Stomach (tissue), 4 donors: ENCODE measurements at regions not wholly inside any gene's neighbourhood (a gene's known extent, or its start where the extent isn't known, plus 50 kb on each side); places are given as distances from the start of the nearest gene placed in this dataset.
"Not testable (repeated sequence)": the region's sequence is repeated elsewhere in the genome, so short reads cannot be mapped to it uniquely, and the experiment has no call there.

Experiments
- CTCF ChIP-seq, 7 experiments: fragments of 450-650 bp in 4 of 7; fragments of 200-600 bp in 3 of 7; sonication (generic) in 3 of 7; IDR thresholded peaks; one replicate each; pipeline ENCODE4 v1.5.1; 2016 to 2019; ENCODE audit warnings: antibody characterized with exemption in 7 of 7, control low read depth in 2 of 7, mild to moderate bottlenecking in 1 of 7
- EP300 ChIP-seq: sonication (generic); formaldehyde crosslinking; IDR thresholded peaks from one replicate; pipeline ENCODE4 v1.6.1; 2017; ENCODE audit warnings: antibody characterized with exemption
- POLR2A ChIP-seq, 4 donors: fragments of 450-650 bp; IDR thresholded peaks; one replicate each; pipeline ENCODE4 v1.6.1; 2016; ENCODE audit warnings: antibody characterized with exemption in 4 of 4, control low read depth in 2 of 4, mild to moderate bottlenecking in 1 of 4, moderate library complexity in 1 of 4
- POLR2AphosphoS5 ChIP-seq, 3 donors: sonication (generic); formaldehyde crosslinking; IDR thresholded peaks; one replicate each; pipeline ENCODE4 v1.6.1; 2016; ENCODE audit warnings: antibody characterized with exemption in 3 of 3

GRCh38 chr6:109878005-109878690, 100.0 kb upstream of the GPR6 start:
- not testable (repeated sequence) for TF ChIP-seq CTCF (IDR thresholded peaks at IDR 0.05); POLR2A (IDR thresholded peaks at IDR 0.05); EP300; POLR2AphosphoS5 (IDR thresholded peaks at IDR 0.05)
